ENCODE measurements at regions not wholly inside any gene's neighbourhood (a gene's known extent, or its start where the extent isn't known, plus 50 kb on each side); places are given as distances from the start of the nearest gene placed in this dataset.

DNA sequence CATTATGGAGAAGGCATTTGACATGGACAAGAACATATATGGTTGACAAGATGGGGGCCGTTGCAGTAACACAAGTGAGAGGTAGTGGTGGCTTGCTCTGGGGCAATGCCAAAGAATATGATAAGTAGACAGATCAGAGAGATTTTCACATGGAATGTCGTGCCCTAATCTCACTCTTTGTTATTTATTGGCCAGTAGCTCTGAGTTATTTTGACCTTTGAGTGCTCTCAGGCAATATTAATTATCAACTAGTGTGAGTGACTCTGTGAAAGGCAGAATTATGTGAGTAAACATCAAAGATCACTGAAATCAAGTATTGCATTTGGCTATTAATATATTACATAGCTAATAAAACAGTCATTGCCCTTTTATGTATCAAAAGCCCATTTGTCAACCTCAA lies 164.9 kb upstream of the ADAMTS9 start:
- DNase-seq (ENCODE audit: extremely low spot score): no peak
- TF ChIP-seq, protein P1, sequence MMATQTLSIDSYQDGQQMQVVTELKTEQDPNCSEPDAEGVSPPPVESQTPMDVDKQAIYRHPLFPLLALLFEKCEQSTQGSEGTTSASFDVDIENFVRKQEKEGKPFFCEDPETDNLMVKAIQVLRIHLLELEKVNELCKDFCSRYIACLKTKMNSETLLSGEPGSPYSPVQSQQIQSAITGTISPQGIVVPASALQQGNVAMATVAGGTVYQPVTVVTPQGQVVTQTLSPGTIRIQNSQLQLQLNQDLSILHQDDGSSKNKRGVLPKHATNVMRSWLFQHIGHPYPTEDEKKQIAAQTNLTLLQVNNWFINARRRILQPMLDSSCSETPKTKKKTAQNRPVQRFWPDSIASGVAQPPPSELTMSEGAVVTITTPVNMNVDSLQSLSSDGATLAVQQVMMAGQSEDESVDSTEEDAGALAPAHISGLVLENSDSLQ (IDR thresholded peaks at IDR 0.05): no peak
- TF ChIP-seq FOXK2 (IDR thresholded peaks at IDR 0.05): no peak
- TF ChIP-seq ZNF384 (IDR thresholded peaks at IDR 0.05): no peak
- TF ChIP-seq ARNT (IDR thresholded peaks at IDR 0.05): no peak
- TF ChIP-seq SUZ12 (IDR thresholded peaks at IDR 0.05): no peak
- no peak for TF ChIP-seq FOXM1 (IDR thresholded peaks at IDR 0.05; ENCODE audit: borderline replicate concordance)
- TF ChIP-seq SP1 (IDR thresholded peaks at IDR 0.05): no peak
- no peak for TF ChIP-seq HDGF (IDR thresholded peaks at IDR 0.05; ENCODE audit: borderline replicate concordance)
- no peak for TF ChIP-seq FOXA1 (IDR thresholded peaks at IDR 0.05)
- TF ChIP-seq CTBP1 (IDR thresholded peaks at IDR 0.05; ENCODE audit: borderline replicate concordance): no peak
- ChIA-PET CTCF (no interaction called here), POLR2A (no interaction called here)

DNA sequence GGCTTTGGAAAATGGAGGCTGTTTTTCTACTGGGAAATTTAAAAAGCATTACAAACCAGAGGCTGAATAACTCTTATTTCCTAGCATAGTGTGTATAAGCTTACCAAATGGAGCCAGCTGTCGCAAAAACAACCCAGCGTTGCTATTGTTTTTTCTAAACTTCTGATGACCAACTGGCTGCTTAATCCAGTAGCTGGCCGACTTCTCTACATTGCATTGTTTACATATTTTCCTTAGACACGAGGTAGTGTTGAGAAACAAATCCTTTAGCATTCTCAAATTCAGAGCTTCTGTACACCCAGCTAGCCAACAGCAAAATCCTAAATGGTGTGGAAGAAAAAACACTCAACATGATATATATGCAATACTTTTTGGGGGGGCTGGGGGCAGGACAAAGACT lies 161.0 kb upstream of the ADAMTS9 start:
- POLR2A ChIA-PET: no interaction called here
- DNase-seq (ENCODE audit: extremely low spot score): no peak
- TF ChIP-seq ELF4 (IDR thresholded peaks at IDR 0.05): no peak
- TF ChIP-seq FOXK2 (IDR thresholded peaks at IDR 0.05): no peak
- TF ChIP-seq FOXA1 (IDR thresholded peaks at IDR 0.05): no peak
- TF ChIP-seq ARNT (IDR thresholded peaks at IDR 0.05): no peak
- no peak for TF ChIP-seq LEF1 (IDR thresholded peaks at IDR 0.05; ENCODE audit: borderline replicate concordance)
- no peak for TF ChIP-seq CTBP1 (IDR thresholded peaks at IDR 0.05; ENCODE audit: borderline replicate concordance)
- TF ChIP-seq, protein P1 (IDR thresholded peaks at IDR 0.05): no peak
- no peak for TF ChIP-seq TARDBP (IDR thresholded peaks at IDR 0.05)
- no peak for TF ChIP-seq L3MBTL2 (conservative IDR thresholded peaks at IDR 0.05)
- TF ChIP-seq FOXM1 (IDR thresholded peaks at IDR 0.05; ENCODE audit: borderline replicate concordance): no peak
- TF ChIP-seq BHLHE40 (IDR thresholded peaks at IDR 0.05; ENCODE audit: borderline replicate concordance): no peak
- CTCF ChIA-PET: no interaction called here

GRCh38 chr3:64848127-64848800 lies 160.5 kb upstream of the ADAMTS9 start:
- no peak for TF ChIP-seq LEF1 (IDR thresholded peaks at IDR 0.05; ENCODE audit: borderline replicate concordance)
- no peak for TF ChIP-seq BHLHE40 (IDR thresholded peaks at IDR 0.05; ENCODE audit: borderline replicate concordance)
- TF ChIP-seq ZNF384 (IDR thresholded peaks at IDR 0.05): no peak
- TF ChIP-seq HDGF (IDR thresholded peaks at IDR 0.05; ENCODE audit: borderline replicate concordance): no peak
- TF ChIP-seq ELF4 (IDR thresholded peaks at IDR 0.05): no peak
- TF ChIP-seq, protein P1 (IDR thresholded peaks at IDR 0.05): no peak
- TF ChIP-seq CTBP1 (IDR thresholded peaks at IDR 0.05; ENCODE audit: borderline replicate concordance): no peak
- ChIA-PET CTCF (no interaction called here), POLR2A (no interaction called here)
- DNase-seq (ENCODE audit: extremely low spot score): no peak

- no peak for DNase-seq (ENCODE audit: extremely low spot score)
- TF ChIP-seq SUZ12 (IDR thresholded peaks at IDR 0.05): no peak
- no peak for TF ChIP-seq FOXA1 (IDR thresholded peaks at IDR 0.05)
- TF ChIP-seq TARDBP (IDR thresholded peaks at IDR 0.05): no peak
- no peak for TF ChIP-seq ZNF384 (IDR thresholded peaks at IDR 0.05)
- no peak for TF ChIP-seq L3MBTL2 (conservative IDR thresholded peaks at IDR 0.05)
- TF ChIP-seq, protein P1 (IDR thresholded peaks at IDR 0.05): no peak
- TF ChIP-seq BHLHE40 (IDR thresholded peaks at IDR 0.05; ENCODE audit: borderline replicate concordance): no peak
- no peak for TF ChIP-seq SP1 (IDR thresholded peaks at IDR 0.05)
- TF ChIP-seq NFRKB (IDR thresholded peaks at IDR 0.05): no peak
- TF ChIP-seq FOXM1 (IDR thresholded peaks at IDR 0.05; ENCODE audit: borderline replicate concordance): no peak
- TF ChIP-seq CTBP1 (IDR thresholded peaks at IDR 0.05; ENCODE audit: borderline replicate concordance): no peak
- TF ChIP-seq ARNT (IDR thresholded peaks at IDR 0.05): no peak
- no peak for TF ChIP-seq HDGF (IDR thresholded peaks at IDR 0.05; ENCODE audit: borderline replicate concordance)
- TF ChIP-seq FOXK2 (IDR thresholded peaks at IDR 0.05): no peak
- TF ChIP-seq LEF1 (IDR thresholded peaks at IDR 0.05; ENCODE audit: borderline replicate concordance): no peak
- no peak for TF ChIP-seq ELF4 (IDR thresholded peaks at IDR 0.05)
- CTCF ChIA-PET: no interaction called here
- POLR2A ChIA-PET: no interaction called here
Measured at GRCh38 chr3:64844558-64844957, 156.8 kb upstream of the ADAMTS9 start.

DNA sequence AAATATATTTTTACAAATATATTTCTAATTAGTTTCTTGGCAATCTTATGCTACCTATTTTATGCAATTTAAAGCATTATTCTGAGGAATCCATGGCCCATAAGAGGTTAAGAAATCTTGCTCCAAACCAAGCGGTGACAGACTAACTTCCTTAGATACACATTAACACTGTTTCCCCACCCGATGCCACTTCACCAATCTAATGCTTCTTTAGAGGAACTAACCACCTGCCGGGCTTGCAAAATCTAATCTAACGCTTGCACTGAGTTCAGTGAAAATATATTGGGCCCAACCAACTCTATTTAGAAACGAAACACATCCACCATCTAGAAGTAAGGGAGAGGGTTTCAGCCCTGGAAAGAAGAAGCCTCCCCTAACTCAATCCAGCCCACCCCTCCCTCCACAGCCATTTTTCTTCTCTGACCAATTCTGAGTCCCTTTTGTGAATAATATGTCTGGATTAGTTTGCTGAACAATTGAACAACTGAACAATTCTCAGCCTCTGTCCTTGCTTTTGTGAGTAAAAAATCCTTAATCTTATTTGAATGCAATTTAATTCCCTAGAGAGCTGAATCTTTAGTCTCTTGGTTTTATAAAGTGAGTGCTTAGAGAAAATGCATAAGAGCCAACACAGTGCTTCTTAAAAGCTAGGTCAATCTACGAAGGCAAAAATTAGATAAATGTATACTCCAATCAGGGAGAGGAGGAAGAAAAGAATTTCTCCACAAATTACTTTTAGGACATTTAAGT lies 150.4 kb upstream of the ADAMTS9 start:
- CTCF ChIA-PET: no interaction called here
- POLR2A ChIA-PET: no interaction called here
- DNase-seq (ENCODE audit: extremely low spot score): no peak

More for the DNA sequence above, 150.4 kb upstream of the ADAMTS9 start:
- TF ChIP-seq, protein P1 (IDR thresholded peaks at IDR 0.05): no peak
- TF ChIP-seq L3MBTL2 (conservative IDR thresholded peaks at IDR 0.05) (no peak), LEF1 (IDR thresholded peaks at IDR 0.05; ENCODE audit: borderline replicate concordance) (no peak), BHLHE40 (IDR thresholded peaks at IDR 0.05; ENCODE audit: borderline replicate concordance) (no peak), SP1 (IDR thresholded peaks at IDR 0.05) (no peak)

Measured in HEK293T (cell line).